NB4 (cell line): ENCODE measurements at regions not wholly inside any gene's neighbourhood (a gene's known extent, or its start where the extent isn't known, plus 50 kb on each side); places are given as distances from the start of the nearest gene placed in this dataset.
"Not testable (repeated sequence)": the region's sequence is repeated elsewhere in the genome, so short reads cannot be mapped to it uniquely, and the experiment has no call there.

Experiments
- TF ChIP-seq, protein P1 (sequence below): IDR thresholded peaks from one replicate; pipeline ENCODE4 v1.5.1; 2012; ENCODE audit warnings: low read depth, low read length
- TF ChIP-seq, protein P2 (sequence below): IDR thresholded peaks from 2 replicates; pipeline ENCODE4 v1.6.1; 2011; ENCODE audit warnings: low read depth, low read length

DNA sequence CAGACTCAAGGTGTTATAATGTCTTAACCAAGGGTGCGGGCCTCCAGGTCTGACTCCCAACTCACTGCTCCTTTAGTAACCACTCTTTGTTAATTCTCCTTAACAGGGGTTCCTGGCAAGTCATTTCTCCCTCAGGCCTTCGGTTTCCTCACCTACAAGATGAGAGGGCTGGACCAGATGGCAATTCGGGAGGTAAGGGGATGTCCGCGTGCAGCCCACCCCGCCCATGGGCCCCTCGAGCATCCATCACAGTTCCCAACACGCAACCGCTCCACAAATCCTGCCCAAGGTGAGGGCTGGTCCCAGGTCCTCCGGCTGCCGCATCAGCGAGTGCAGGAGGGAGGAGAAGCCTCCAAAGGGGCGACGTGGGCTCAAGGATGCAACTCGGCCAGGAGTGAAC lies 1667.9 kb downstream of the RPIA start:
- TF ChIP-seq, protein P1, sequence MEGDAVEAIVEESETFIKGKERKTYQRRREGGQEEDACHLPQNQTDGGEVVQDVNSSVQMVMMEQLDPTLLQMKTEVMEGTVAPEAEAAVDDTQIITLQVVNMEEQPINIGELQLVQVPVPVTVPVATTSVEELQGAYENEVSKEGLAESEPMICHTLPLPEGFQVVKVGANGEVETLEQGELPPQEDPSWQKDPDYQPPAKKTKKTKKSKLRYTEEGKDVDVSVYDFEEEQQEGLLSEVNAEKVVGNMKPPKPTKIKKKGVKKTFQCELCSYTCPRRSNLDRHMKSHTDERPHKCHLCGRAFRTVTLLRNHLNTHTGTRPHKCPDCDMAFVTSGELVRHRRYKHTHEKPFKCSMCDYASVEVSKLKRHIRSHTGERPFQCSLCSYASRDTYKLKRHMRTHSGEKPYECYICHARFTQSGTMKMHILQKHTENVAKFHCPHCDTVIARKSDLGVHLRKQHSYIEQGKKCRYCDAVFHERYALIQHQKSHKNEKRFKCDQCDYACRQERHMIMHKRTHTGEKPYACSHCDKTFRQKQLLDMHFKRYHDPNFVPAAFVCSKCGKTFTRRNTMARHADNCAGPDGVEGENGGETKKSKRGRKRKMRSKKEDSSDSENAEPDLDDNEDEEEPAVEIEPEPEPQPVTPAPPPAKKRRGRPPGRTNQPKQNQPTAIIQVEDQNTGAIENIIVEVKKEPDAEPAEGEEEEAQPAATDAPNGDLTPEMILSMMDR, result not testable (repeated sequence)
- TF ChIP-seq, protein P2, sequence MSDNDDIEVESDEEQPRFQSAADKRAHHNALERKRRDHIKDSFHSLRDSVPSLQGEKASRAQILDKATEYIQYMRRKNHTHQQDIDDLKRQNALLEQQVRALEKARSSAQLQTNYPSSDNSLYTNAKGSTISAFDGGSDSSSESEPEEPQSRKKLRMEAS, result not testable (repeated sequence)
